ENCODE measurements at regions not wholly inside any gene's neighbourhood (a gene's known extent, or its start where the extent isn't known, plus 50 kb on each side); places are given as distances from the start of the nearest gene placed in this dataset.

DNA sequence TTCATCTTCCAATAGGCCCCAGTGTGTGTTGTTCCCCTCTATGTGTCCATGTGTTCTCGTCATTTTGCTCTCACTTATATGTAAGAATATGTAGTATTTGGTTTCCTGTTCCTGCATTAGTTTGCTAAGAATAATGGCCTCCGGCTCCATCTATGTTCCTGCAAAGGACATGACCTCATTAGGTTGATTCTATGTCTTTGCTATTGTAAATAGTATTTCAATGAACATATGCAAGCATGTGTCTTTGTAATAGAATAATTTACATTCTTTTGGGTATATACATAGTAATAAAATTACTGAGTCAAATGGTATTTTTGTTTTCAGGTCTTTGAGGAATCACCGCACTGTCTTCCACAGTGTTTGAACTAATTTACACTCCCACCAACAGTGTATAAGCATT, 202.9 kb upstream of the KIRREL3 start:
- POLR2A ChIA-PET, result no interaction called here

DNA sequence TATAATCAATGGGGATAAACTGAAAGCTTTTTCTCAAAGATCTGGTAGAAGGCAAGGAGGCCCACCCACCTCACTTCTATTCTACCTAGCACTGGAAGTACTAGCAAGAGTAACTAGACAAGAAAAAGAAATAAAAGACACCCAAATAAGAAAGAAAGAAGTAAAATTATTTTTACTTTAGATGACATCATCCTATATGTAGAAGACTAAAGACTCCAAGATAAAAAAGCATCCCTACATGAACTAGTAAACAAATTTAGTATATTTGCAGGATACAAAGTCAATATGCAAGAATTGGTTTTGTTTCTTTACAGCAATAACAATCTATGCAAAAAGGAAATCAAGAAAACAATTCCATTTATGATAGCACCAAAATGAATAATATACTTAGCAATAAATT, 201.5 kb upstream of the KIRREL3 start:
- BruUV-seq (replicated peaks), result no TSS peak
- no peaks in the 10 kb centered on the region for H3K9me2 ChIP-seq (ENCODE audit: insufficient read depth, low read length)
- no peak overlapping the region for H3K4me2 ChIP-seq (ENCODE audit: low read length)
- POLR2A ChIA-PET, result no interaction called here
- no peaks in the 10 kb centered on the region for H3K4me1 ChIP-seq (ENCODE audit: insufficient read depth, low read length, poor library complexity, severe bottlenecking)
- H3K4me3 ChIP-seq (ENCODE audit: low read depth, low read length, poor library complexity, severe bottlenecking), result no peak overlapping the region
- DNase-seq (ENCODE audit: low spot score), result no peak
- CTCF ChIA-PET (ENCODE audit: unreplicated experiment), result no interaction called here
- H3K79me2 ChIP-seq (ENCODE audit: insufficient read depth, low read depth, low read length), result no peaks in the 10 kb centered on the region
- intact Hi-C loops (cut with micrococcal nuclease; ENCODE audit: unreplicated experiment), result no loop called here
- H4K20me1 ChIP-seq (ENCODE audit: insufficient read depth, low read length), result no peaks in the 10 kb centered on the region
- no peak overlapping the region for H3K27ac ChIP-seq (ENCODE audit: low read depth, low read length, poor library complexity, severe bottlenecking)
- no peaks in the 10 kb centered on the region for H3K9me3 ChIP-seq (ENCODE audit: low read length)
- H3K36me3 ChIP-seq (ENCODE audit: insufficient read depth, low read length), result no peaks in the 10 kb centered on the region
- TF ChIP-seq, protein P1, sequence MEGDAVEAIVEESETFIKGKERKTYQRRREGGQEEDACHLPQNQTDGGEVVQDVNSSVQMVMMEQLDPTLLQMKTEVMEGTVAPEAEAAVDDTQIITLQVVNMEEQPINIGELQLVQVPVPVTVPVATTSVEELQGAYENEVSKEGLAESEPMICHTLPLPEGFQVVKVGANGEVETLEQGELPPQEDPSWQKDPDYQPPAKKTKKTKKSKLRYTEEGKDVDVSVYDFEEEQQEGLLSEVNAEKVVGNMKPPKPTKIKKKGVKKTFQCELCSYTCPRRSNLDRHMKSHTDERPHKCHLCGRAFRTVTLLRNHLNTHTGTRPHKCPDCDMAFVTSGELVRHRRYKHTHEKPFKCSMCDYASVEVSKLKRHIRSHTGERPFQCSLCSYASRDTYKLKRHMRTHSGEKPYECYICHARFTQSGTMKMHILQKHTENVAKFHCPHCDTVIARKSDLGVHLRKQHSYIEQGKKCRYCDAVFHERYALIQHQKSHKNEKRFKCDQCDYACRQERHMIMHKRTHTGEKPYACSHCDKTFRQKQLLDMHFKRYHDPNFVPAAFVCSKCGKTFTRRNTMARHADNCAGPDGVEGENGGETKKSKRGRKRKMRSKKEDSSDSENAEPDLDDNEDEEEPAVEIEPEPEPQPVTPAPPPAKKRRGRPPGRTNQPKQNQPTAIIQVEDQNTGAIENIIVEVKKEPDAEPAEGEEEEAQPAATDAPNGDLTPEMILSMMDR (conservative IDR thresholded peaks at IDR 0.05; ENCODE audit: low read length), result no peak
- TF ChIP-seq EZH2phosphoT487 (IDR thresholded peaks at IDR 0.05; ENCODE audit: borderline replicate concordance, low read depth, low read length), result no peak
- H2AFZ ChIP-seq (ENCODE audit: low read length), result no peak overlapping the region

More for the DNA sequence above, 202.9 kb upstream of the KIRREL3 start:
- Histone ChIP-seq H3K4me1 (ENCODE audit: insufficient read depth, low read length, poor library complexity, severe bottlenecking) (no peaks in the 10 kb centered on the region), H3K27ac (ENCODE audit: low read depth, low read length, poor library complexity, severe bottlenecking) (no peak overlapping the region), H2AFZ (ENCODE audit: low read length) (no peak overlapping the region), H3K36me3 (ENCODE audit: insufficient read depth, low read length) (no peaks in the 10 kb centered on the region), H3K9me3 (ENCODE audit: low read length) (no peaks in the 10 kb centered on the region), H3K4me2 (ENCODE audit: low read length) (no peak overlapping the region), H3K9me2 (ENCODE audit: insufficient read depth, low read length) (no peaks in the 10 kb centered on the region), H4K20me1 (ENCODE audit: insufficient read depth, low read length) (no peaks in the 10 kb centered on the region), H3K79me2 (ENCODE audit: insufficient read depth, low read depth, low read length) (no peaks in the 10 kb centered on the region), H3K4me3 (ENCODE audit: low read depth, low read length, poor library complexity, severe bottlenecking) (no peak overlapping the region)
- BruUV-seq (replicated peaks), result no TSS peak
- TF ChIP-seq, protein P1 (conservative IDR thresholded peaks at IDR 0.05; ENCODE audit: low read length), result no peak
- no peak for TF ChIP-seq EZH2phosphoT487 (IDR thresholded peaks at IDR 0.05; ENCODE audit: borderline replicate concordance, low read depth, low read length)
- intact Hi-C loops (cut with micrococcal nuclease; ENCODE audit: unreplicated experiment), result no loop called here
- DNase-seq (ENCODE audit: low spot score), result no peak
- CTCF ChIA-PET (ENCODE audit: unreplicated experiment), result no interaction called here

- Histone ChIP-seq H3K79me2 (ENCODE audit: insufficient read depth, low read depth, low read length) (no peaks in the 10 kb centered on the region), H4K20me1 (ENCODE audit: insufficient read depth, low read length) (no peaks in the 10 kb centered on the region), H3K4me1 (ENCODE audit: insufficient read depth, low read length, poor library complexity, severe bottlenecking) (no peaks in the 10 kb centered on the region), H2AFZ (ENCODE audit: low read length) (no peak overlapping the region), H3K36me3 (ENCODE audit: insufficient read depth, low read length) (no peaks in the 10 kb centered on the region), H3K9me3 (ENCODE audit: low read length) (no peaks in the 10 kb centered on the region), H3K4me3 (ENCODE audit: low read depth, low read length, poor library complexity, severe bottlenecking) (no peak overlapping the region), H3K27ac (ENCODE audit: low read depth, low read length, poor library complexity, severe bottlenecking) (no peak overlapping the region), H3K9me2 (ENCODE audit: insufficient read depth, low read length) (no peaks in the 10 kb centered on the region), H3K4me2 (ENCODE audit: low read length) (no peak overlapping the region)
- no peak for DNase-seq (ENCODE audit: low spot score)
- ChIA-PET CTCF (ENCODE audit: unreplicated experiment) (no interaction called here), POLR2A (no interaction called here)
- no TSS peak for BruUV-seq (replicated peaks)
- TF ChIP-seq, protein P1 (conservative IDR thresholded peaks at IDR 0.05; ENCODE audit: low read length), result no peak
- TF ChIP-seq EZH2phosphoT487 (IDR thresholded peaks at IDR 0.05; ENCODE audit: borderline replicate concordance, low read depth, low read length), result no peak
- intact Hi-C loops (cut with micrococcal nuclease; ENCODE audit: unreplicated experiment), result no loop called here
Measured at GRCh38 chr11:127199306-127199801, 198.8 kb upstream of the KIRREL3 start.
